Superior temporal gyrus (tissue), 1 donor: ENCODE measurements at regions not wholly inside any gene's neighbourhood (a gene's known extent, or its start where the extent isn't known, plus 50 kb on each side); places are given as distances from the start of the nearest gene placed in this dataset.

Source experiments
- DNase-seq: peaks from one replicate; pipeline ENCODE4 v3.0.0-alpha.2; 2016; ENCODE audit errors: extremely low spot score

GRCh38 chr17:12290207-12290606 is 269.5 kb downstream of the MAP2K4 start:
- no peak for DNase-seq

- peak; percentile 58 for DNase-seq
Measured at GRCh38 chr17:12296209-12296625, 275.5 kb downstream of the MAP2K4 start.

- no peak for DNase-seq
Measured at GRCh38 chr17:12301551-12301950, 280.9 kb downstream of the MAP2K4 start.

DNA sequence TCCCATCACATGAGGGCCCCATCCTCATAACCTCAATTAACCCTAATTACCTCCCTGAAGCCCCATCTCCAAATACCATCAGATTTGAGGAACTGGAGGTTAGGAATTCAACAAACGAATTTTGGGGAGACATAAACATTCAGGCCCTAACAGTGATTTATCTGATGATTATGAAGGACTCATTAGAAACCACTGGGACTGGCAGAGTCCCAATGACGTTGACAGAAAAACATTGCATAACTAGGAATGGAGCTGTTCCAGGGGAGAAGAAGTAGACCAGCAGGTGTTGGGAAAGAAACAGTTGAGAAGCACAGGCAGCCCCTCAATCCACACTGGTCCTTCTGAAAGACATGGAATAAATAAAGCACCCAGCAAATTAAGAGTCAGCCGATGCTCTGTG is 282.0 kb downstream of the MAP2K4 start:
- no peak for DNase-seq

DNA sequence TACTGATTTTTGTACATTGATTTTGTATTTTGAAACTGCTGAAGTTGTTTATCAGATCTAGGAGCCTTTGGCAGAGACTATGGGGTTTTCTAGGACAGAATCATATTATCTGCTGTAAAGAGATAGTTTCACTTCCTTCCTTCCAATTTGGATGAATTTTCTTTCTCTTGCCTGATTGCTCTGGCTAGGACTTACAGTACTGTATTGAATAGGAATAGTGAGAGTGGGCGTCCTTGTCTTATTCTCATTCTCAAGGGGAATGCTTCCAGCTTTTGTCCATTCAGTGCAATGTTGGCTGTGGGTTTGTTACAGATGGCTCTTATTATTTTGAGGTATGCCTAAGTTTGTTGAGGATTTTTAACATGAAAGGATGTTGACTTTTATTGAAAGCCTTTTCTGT is 290.1 kb downstream of the MAP2K4 start:
- peak; percentile 15 for DNase-seq

DNA sequence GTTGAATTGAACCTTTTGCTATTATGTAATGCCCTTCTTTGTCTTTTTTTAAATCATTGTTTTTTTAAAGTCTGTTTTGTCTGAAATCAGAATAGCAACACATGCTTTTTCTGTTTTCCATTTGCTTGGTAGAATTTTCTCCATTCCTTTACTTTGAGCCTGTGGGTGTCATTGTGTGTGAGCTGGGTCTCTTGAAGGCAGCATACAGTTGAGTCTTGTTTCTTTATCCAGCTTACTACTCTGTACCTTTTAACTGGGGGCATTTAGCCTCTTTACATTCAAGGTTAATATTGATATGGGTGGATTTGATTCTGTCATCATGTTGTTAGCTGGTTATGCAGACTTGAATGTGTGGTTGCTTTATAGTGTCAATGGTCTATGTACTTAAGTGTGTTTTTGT is 292.0 kb downstream of the MAP2K4 start:
- no peak for DNase-seq

DNA sequence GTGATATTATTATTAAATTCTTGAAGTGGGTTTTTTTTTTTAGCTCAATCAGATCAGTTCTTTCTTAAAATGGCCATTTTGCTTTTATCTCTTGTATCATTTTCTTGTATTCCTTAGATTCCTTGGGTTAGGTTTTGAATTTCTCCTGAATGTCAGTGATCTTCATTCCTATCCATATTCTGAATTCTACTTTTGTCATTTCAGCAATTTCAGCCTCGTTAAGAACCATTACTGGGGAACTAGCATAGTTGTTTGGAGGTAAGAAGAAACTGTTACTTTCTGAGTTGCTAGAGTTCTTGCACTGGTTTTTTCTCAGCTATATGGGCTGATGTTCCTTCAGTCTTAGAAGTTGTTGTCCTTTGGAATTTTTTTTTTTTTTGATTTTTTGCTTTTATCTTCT is 293.1 kb downstream of the MAP2K4 start:
- no peak for DNase-seq

- no peak for DNase-seq
Measured at GRCh38 chr17:12316021-12316420, 295.3 kb downstream of the MAP2K4 start.

DNA sequence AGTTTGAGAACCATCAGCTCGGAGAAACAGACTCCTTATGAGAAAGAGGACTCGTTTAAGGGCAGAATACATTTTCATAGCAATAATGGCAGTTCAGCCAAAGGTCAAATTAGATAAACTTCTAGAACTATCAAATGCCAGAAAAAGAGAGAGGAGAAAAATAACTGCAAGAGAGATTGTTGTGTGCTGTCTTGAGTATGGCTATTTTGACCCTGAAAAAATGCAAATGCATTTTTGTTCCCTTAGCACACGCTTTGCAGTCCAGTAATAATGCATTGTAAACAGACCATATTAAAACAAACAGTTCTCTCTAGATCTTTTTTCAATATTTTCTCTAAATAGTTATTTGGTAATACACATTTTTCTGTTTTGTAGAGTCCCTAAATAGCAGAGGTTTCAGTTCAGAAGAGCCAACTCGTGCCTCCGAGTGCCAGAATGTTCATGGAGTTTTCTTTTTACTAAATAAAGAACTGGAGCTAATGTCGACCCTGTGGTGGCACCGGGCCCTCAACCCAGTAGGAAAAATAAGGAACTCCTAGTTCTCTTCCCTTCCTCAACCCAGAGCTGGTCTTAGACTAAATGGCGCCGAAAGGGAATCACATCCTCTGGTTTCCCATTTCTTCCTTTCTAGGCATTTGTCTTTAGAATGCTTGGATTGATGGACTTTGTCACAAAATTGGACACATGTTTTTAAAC is 298.0 kb downstream of the MAP2K4 start:
- no peak for DNase-seq

- DNase-seq, result no peak
Measured at GRCh38 chr17:12320286-12320685, 299.6 kb downstream of the MAP2K4 start.

DNA sequence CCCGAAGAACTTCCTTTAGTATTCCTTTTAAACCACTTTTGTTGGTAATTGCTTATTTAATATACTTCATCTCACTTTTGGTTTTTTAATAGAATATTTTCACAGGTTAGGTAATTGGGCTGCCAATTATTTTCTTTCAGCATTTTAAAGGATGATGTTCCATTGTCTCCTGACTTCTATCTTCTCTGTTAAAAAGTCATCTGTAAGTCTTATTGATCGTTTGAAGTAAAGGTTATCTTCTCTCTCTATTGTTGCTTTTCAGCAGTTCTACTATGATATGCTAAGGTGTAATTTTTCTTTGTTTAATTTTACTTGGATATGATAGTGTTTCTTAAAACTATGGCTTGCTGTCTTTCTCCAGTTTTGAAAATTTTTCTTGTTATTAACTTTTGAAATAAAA is 307.5 kb downstream of the MAP2K4 start:
- no peak for DNase-seq

DNA sequence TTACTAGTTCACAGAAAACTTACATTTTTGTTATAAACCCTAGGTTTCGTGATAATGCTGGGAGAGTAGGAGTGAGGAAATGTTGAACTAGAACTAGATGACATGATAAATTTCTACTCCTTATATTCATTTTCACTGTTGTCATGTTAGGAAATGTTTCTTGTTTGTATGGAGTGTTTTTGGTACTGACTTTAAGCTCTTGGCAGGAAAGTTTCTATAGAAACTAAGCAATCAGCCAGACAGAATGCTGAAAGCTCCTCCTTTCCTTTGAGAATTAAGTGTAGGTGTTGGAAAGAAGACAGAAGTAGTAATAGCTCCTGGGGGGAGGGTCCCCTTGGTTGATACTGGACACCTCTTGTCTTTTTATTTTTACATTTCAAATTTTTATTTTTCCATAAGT is 309.8 kb downstream of the MAP2K4 start:
- DNase-seq, result no peak

DNA sequence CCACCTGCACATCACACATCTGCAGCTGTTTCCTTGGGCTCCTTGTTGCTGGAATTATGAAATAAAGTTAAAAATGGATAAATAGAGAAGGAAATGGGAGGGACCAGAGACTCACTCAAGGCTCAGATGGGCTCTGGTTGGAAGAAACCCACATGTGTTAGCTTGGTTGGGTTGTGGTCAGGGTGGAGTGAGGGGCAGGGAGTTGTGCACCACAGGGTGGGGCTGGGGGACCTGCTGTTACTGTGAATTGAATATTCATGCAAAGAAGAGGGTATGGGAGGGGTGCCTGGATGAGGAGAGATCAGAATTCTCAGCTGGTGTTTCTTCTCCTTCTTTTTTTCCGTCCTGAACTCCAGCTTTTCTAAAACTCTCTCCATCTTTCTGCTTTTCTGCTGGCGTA is 320.7 kb downstream of the MAP2K4 start:
- no peak for DNase-seq

GRCh38 chr17:12342161-12342560 is 321.5 kb downstream of the MAP2K4 start:
- no peak for DNase-seq

DNA sequence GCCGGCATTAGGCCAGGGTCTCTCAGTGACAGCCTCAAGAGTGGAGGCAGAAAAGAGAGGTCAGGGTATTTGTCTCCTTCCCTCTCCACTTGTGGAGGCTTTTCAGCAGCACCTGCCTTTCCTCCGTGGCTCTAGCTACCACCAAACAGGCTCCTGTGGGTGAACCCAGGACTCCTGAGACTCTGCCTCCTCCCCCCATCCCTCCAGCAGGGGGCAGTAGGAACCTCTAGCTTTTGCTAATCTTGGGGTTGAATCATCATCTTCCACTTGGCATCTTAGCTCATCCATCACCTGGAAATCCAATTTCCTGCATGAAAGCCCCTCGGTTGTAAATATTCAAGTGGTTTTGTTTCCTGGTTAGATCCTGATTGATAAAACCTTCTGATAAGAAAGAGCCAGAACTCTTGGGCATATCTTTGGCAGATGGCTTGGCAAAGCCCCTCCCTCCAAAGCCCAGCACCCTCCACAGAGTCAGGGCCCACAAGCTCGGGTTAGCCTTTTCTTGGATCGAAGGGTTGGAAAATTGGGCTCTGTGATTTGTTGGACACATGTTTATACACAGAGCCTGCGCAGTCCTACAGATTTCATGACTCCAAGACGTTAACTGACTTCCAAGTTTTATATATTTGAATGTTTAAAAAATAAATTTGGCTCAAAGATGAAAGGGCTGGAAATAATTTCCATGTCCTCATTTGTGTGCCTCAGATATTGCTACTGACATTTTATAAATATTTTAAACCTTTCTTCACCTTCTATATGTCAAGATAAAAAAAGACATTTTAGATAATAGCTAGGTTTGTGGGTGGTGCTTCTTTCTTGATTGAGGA is 322.1 kb downstream of the MAP2K4 start:
- DNase-seq, result no peak

GRCh38 chr17:12348476-12348875 is 317.2 kb upstream of the MYOCD start:
- no peak for DNase-seq

DNA sequence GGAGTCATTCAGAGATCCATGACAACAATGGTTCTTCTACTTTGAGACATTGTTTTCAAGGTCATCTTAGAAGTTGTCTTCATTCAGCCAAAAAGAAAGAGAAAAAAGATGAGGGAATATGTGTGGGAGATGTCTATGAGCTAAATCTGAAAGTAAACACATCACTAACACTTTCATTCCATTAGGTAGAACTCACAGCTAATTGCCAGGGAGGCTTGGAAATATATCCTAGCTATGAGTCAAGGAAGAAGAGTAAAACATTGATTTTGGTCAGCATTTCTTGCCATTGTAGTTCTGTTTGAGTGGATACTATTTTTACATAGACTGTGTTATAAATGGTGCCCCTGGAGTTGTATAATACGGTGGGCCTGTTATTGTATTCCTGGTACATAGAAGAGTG is 316.4 kb upstream of the MYOCD start:
- no peak for DNase-seq

GRCh38 chr17:12352127-12352526 is 313.6 kb upstream of the MYOCD start:
- DNase-seq, result no peak

- DNase-seq, result no peak
Measured at GRCh38 chr17:12357600-12357999, 308.1 kb upstream of the MYOCD start.

GRCh38 chr17:12358477-12358876 is 307.2 kb upstream of the MYOCD start:
- DNase-seq, result no peak

GRCh38 chr17:12362853-12363455 is 302.7 kb upstream of the MYOCD start:
- no peak for DNase-seq

- DNase-seq, result no peak
Measured at GRCh38 chr17:12365805-12366204, 299.9 kb upstream of the MYOCD start.

- no peak for DNase-seq
Measured at GRCh38 chr17:12369065-12369464, 296.6 kb upstream of the MYOCD start.
